Left colon (tissue), 2 donors: ENCODE measurements at regions not wholly inside any gene's neighbourhood (a gene's known extent, or its start where the extent isn't known, plus 50 kb on each side); places are given as distances from the start of the nearest gene placed in this dataset.
"Not testable (repeated sequence)": the region's sequence is repeated elsewhere in the genome, so short reads cannot be mapped to it uniquely, and the experiment has no call there.

Experiments used
- ATAC-seq: fragments of 200-7000 bp; cut with Tn5 transposase; one replicate; pipeline ENCODE4 v1.9.1; 2020; ENCODE audit warnings: mild to moderate bottlenecking, moderate library complexity
- DNase-seq, 2 donors: peaks; one replicate each; pipeline ENCODE4 v3.0.0-alpha.2; 2020
- intact Hi-C, 2 donors: fragments of 100-400 bp; cut with DNase I in 1 of 2; cut with micrococcal nuclease in 1 of 2; formaldehyde crosslinking; loops; one replicate each; pipeline versions ENCODE4 v1.11.2 to v1.14.0; 2022; cut with DNase I, micrococcal nuclease
- donor health status: DM: no; HTN: no; CAD: no.
- donor health status: DM: yes; HTN: yes; CAD: no.

DNA sequence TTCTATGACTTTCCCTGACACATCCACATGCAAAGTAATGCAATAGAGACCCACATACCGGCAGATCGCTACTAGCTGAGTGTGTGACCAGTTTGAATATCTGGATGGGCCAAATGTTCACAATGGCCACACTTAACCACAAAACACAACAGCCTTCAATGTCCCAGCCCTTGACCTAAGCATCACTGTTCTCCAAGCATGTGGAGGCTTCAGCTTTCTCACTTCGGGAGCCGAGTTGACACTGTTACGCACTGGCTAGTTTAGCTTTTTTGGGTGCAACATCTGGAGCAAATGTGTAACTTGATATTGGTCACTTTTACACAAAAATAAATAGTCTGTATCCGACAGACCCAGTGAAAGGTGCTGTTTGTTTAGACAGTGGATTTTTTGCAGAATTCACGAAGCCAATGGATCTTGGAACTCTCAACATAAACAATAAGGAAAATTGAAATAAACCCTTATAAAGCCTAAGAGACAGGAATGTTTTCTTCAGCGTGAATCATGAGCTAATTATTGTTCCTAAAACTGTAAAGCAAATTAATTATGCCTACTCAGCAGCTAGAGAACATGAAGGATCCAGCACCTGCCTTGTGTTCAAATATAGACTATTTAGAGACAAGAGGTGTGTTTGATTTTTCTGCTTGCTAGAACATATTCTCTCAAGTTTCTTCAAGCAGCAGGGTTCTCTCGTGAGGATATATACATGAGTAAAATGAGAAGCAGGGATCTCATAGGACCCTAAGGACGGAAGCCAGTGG lies 117.6 kb upstream of the JCAD start:
- ATAC-seq (no peak), DNase-seq (no peak)
- intact Hi-C loops = no loop called here

GRCh38 chr10:30176182-30176581 lies 116.8 kb upstream of the JCAD start:
- intact Hi-C loops = no loop called here
- ATAC-seq = no peak
- DNase-seq = no peak

DNA sequence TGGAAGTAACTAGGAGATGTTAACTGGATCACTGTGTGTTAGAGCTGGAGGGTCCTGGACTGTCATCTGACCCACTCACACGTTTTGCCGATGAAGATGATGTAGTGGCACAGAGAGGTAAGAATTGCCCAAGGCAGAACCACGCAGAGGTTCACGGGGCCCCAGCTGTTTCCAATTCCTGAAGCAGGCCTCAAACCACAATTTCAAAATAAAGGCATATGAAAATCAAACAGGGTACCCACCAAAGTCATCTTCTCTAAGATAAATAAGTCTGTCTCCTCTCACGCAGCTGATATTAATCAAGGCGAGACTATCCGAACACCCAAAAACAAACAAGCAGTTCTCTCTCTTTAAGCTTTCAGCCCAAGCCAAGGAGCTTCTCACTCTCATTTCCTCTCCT lies 113.3 kb upstream of the JCAD start:
- intact Hi-C loops = no loop called here
- ATAC-seq (no peak), DNase-seq (no peak)

GRCh38 chr10:30172091-30172490 lies 112.7 kb upstream of the JCAD start:
- DNase-seq (no peak), ATAC-seq (no peak)
- intact Hi-C loops = no loop called here

DNA sequence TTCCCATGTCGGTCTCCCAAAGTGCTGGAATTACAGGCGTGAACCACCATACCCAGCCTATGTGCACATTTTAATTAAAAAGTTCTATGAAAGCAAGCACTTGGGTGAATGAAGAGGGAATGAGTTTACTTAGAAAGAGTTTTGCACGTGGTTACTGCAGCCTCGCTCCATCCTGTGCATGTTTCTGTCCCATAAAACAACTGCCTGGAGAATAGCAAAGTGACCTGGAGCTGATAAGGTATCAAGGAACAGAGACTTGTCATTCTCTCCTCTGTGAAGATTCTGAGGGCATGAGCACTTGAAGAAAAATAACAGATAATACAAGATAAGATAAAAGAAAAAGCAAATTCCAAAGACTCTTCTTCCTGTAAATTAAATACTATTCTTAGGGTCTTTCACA lies 112.2 kb upstream of the JCAD start:
- intact Hi-C loops = no loop called here
- ATAC-seq (no peak), DNase-seq (no peak)

- DNase-seq (no peak), ATAC-seq (no peak)
- intact Hi-C loops = no loop called here
Observed at GRCh38 chr10:30170814-30171213, 111.4 kb upstream of the JCAD start.

- ATAC-seq = no peak
- intact Hi-C loops = no loop called here
- DNase-seq = no peak
Observed at GRCh38 chr10:30170146-30170545, 110.8 kb upstream of the JCAD start.

DNA sequence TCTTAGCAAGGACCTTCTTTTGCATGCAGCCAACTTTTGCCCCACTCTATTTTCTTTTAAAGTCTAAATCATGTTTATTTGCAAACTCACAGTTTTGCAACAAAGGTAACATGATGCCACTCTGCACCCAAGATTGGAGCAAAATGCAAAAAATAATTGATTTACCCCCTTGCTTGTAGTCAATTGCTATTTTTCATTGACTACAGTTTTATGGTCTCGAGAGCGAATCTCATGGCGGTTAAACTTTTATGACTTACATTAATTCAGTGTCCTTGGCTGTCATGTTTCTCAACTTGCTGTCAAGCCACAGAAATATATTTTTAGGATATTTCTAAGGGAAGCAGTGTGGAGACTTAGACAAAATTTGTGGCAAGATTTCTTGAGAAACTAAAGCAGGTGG lies 110.0 kb upstream of the JCAD start:
- ATAC-seq (no peak), DNase-seq (no peak)
- intact Hi-C loops = no loop called here

DNA sequence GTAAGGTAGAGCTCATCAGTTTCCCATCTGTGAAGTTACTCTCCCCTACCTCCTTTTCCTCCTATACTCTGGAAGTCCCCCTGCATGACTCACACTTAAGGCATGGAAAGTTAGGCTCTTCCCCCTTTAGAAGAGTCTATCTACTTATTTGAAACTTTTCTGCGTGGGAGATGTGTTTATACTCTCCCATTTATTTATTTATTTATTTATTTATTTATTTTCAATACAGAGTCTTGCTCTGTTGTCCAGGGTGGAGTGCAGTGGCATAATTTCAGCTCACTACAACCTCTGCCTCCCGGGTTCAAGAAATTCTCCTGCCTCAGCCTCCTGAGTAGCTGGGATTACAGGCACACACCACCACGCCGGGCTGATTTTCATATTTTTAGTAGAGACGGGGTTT lies 107.5 kb upstream of the JCAD start:
- ATAC-seq (no peak), DNase-seq (no peak)
- intact Hi-C loops = no loop called here

- ATAC-seq, intact Hi-C loops, DNase-seq: not testable (repeated sequence)
Observed at GRCh38 chr10:30163410-30163809, 104.0 kb upstream of the JCAD start.

DNA sequence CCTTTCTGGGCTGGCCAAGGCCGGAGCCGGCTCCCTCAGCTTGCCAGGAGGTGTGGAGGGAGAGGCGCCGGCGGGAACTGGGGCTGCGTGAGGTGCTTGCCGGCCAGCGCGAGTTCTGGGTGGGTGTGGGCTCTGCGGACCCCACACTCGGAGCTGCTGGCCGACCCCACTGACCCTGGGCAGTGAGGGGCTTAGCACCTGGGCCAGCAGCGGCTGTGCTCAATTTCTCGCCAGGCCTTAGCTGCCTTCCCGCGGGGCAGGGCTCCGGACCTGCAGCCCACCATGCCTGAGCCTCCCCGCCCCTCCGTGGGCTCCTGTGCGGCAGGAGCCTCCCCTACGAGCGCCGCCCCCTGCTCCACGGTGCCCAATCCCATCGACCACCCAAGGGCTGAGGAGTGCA lies 103.4 kb upstream of the JCAD start:
- DNase-seq, intact Hi-C loops, ATAC-seq: not testable (repeated sequence)

DNA sequence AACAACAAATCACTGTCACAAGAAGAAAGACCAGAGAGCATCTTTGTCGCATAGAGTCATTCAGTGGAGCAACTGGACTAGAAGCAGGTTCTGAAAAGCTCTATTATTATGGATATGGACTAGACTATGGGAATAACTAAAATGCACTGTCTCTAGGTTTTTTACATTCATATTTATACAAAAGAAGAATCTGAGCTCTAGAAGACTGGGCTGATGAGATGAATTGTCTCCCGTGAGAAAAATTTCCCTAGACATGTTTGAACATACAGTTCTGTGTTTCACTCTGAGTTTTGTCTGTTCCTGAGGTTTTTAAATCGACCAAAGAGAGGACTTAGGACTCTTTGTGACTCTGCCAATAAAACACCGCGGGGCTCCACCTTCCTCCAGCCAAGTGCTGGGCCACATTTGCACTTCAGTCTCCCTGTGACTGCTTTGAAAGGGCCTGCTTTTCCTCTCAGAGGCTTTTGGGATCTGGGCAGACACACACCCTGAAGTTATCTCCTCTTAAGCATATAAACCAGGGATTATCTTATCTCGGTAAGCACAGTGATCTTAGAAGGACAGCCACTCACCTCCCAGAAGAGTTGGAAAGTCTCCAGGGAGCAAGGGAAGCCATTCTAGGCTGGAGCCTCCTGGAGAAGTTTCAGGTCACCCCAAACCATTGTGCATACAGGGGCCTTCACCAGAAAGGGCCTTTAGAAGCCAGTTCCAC lies 101.0 kb upstream of the JCAD start:
- intact Hi-C loops = no loop called here
- ATAC-seq (no peak), DNase-seq (no peak)

DNA sequence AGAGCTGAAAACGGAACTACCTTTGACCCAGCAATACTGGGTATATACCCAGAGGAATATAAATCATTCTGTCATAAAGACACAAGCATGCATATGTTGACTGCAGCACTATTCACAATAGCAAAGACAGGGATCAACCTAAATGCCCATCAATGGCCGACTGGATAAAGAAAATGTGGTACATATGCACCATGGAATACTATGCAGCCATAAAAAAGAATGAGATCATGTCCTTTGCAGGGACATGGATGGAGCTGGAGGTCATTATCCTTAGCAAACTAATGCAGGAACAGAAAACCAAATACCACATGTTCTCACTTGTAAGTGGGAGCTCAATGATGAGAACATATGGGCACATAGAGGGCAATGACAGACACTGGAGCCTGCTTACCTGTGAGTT lies 100.2 kb upstream of the JCAD start:
- DNase-seq, intact Hi-C loops, ATAC-seq: not testable (repeated sequence)

- no peak for DNase-seq
- no peak for ATAC-seq
- intact Hi-C loops = no loop called here
Observed at GRCh38 chr10:30158325-30158960, 99.1 kb upstream of the JCAD start.

- DNase-seq (no peak), ATAC-seq (no peak)
- intact Hi-C loops = no loop called here
Observed at GRCh38 chr10:30155401-30155800, 96.0 kb upstream of the JCAD start.

- ATAC-seq (no peak), DNase-seq (no peak)
- intact Hi-C loops = no loop called here
Observed at GRCh38 chr10:30154561-30154960, 95.2 kb upstream of the JCAD start.

- DNase-seq = no peak
- intact Hi-C loops = no loop called here
- no peak for ATAC-seq
Observed at GRCh38 chr10:30154126-30154525, 94.7 kb upstream of the JCAD start.

- intact Hi-C loops = no loop called here
- DNase-seq (no peak), ATAC-seq (no peak)
Observed at GRCh38 chr10:30151581-30152389, 92.4 kb upstream of the JCAD start.

- intact Hi-C loops = no loop called here
- ATAC-seq (no peak), DNase-seq (no peak)
Observed at GRCh38 chr10:30141423-30141822, 82.0 kb upstream of the JCAD start.
